Heart left ventricle (tissue), 16 donors: ENCODE measurements at regions not wholly inside any gene's neighbourhood (a gene's known extent, or its start where the extent isn't known, plus 50 kb on each side); places are given as distances from the start of the nearest gene placed in this dataset.

Experiments used
- ATAC-seq, 4 donors: fragments of 200-7000 bp; cut with Tn5 transposase; one replicate each; pipeline ENCODE4 v1.9.1; 2020 to 2022; ENCODE audit warnings: moderate library complexity in 4 of 4, mild to moderate bottlenecking in 3 of 4, moderate number of reproducible peaks in 1 of 4
- DNase-seq, 5 donors: peaks; one replicate each; pipeline ENCODE4 v3.0.0-alpha.2; 2020
- H3K27ac ChIP-seq, 12 donors: fragments of 200-600 bp; sonication (generic) in 4 of 12; one replicate each; pipeline versions ENCODE4 v1.5.0 to v1.8.0; 2016 to 2022; ENCODE audit warnings: mild to moderate bottlenecking in 2 of 12
- H3K27me3 ChIP-seq, 9 donors: fragments of 200-600 bp; sonication (generic) in 2 of 9; one replicate each; pipeline versions ENCODE4 v1.5.1 to v1.8.0; 2016 to 2022; ENCODE audit warnings: mild to moderate bottlenecking in 3 of 9
- H3K36me3 ChIP-seq, 9 donors: fragments of 200-600 bp; sonication (generic) in 2 of 9; one replicate each; pipeline versions ENCODE4 v1.5.0 to v1.8.0; 2018 to 2022; ENCODE audit warnings: mild to moderate bottlenecking in 2 of 9
- H3K4me1 ChIP-seq, 12 donors: fragments of 200-600 bp; sonication (generic) in 4 of 12; one replicate each; pipeline versions ENCODE4 v1.5.0 to v1.8.0; 2016 to 2022; ENCODE audit warnings: mild to moderate bottlenecking in 3 of 12
- H3K4me3 ChIP-seq, 12 donors: fragments of 200-600 bp; sonication (generic) in 4 of 12; one replicate each; pipeline versions ENCODE4 v1.5.0 to v1.8.0; 2017 to 2022; ENCODE audit warnings: mild to moderate bottlenecking in 9 of 12, moderate library complexity in 4 of 12
- H3K9me3 ChIP-seq, 12 donors: fragments of 200-600 bp; sonication (generic) in 4 of 12; one replicate each; pipeline versions ENCODE4 v1.5.0 to v1.8.0; 2016 to 2022; ENCODE audit warnings: mild to moderate bottlenecking in 1 of 12
- POLR2A ChIP-seq, 2 donors: fragments of 450-650 bp; IDR thresholded peaks; one replicate each; pipeline ENCODE4 v1.6.1; 2017; ENCODE audit warnings: antibody characterized with exemption in 2 of 2, mild to moderate bottlenecking in 2 of 2, moderate library complexity in 2 of 2
- WGBS, 4 donors: extraction: QIAGEN DNeasy Blood & Tissue Kit in 2 of 4; methylation state at CpG; one replicate each; pipeline versions ENCODE4 v1.1.5 to v1.1.7; 2013 to 2018; 5-methylcytosine and 5-hydroxymethylcytosine counted together
- intact Hi-C, 10 donors: fragments of 100-400 bp; cut with DNase I; formaldehyde crosslinking; loops; one replicate each; pipeline versions ENCODE4 v1.11.1 to v1.14.2; 2022
- TF ChIP-seq, protein P1 (sequence below), 12 donors: fragments of 200-600 bp; sonication (generic) in 4 of 12; IDR thresholded peaks; one replicate each; pipeline versions ENCODE4 v1.5.0 to v1.8.0; 2018 to 2022; ENCODE audit warnings: antibody characterized with exemption in 12 of 12, mild to moderate bottlenecking in 5 of 12
- donor health status: ischemic (EF 13 %, LVEDD 7.1; RV severe dilation, severe dysfunction).
- donor health status: healthy with polysubstance abuse.
- donor health status: DM: no; HTN: yes; CAD: no.
- donor health status: DM: no; HTN: no; CAD: no.
- donor health status: ischemic (EF 25% LVEDD 6.9; RV normal size, moderate dysfunction).
- donor health status: ischemic (EF 25% LVEDD 5.7; RV mildly dilated, moderate dysfunction).
- donor health status: healthy.
- donor health status: DM: yes; HTN: yes; CAD: no.
- donor health status: ischemic (EF 35%, LVEDD 5.7; RV mildly dilated, moderate dysfunction).
- donor health status: nonischemic (EF 11% LVEDD 7.7; RV severe dilation, severe dysfunction).
- donor health status: DM: yes; HTN: yes; CAD: no.
- donor health status: PGD.
- donor health status: ischemic (EF 29% LVEDD 5.4; RV normal size, mild dysfunction).
- donor health status: nonischemic (EF 23%, LVEDD 6.1; RV moderate dilation, normal function).

DNA sequence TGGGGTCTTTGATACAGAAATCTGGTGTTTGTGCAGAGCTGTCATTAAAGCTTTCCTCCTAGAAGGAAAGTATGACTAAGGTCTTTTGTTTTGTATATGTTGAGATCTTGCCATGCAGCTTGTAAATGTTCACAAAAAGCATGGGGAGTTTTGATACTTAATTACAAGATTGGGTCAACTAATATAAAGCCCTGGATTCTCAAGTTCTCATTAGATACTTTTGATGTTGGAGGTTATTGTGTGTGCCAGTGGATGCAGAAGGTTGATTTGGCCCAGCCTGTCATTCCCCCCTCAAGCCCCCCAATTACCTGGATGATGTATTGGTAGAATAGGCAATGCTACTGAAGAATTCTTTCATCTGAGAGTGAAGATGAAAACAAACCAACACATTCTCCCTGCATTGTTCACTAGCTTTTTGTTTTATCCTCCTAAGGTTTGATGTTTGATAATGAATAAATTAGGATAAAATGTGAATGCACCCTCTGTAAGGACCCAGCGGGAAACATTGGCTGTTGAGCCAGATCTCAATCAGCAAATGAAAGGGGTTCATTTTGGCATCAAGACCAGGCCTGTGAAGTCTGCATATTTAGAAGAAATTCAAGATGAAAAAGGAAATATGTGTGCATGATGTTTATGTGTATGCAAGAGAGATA is 61.9 kb upstream of the ADAMTS19 start:
- Histone ChIP-seq H3K4me3 (no peak overlapping the region), H3K4me1 (no peaks in the 10 kb centered on the region), H3K36me3 (no peaks in the 10 kb centered on the region), H3K27me3 (no peaks in the 10 kb centered on the region), H3K9me3 (no peaks in the 10 kb centered on the region), H3K27ac (no peak overlapping the region)
- intact Hi-C loops: loop anchor here in 1 of 10 donors (10.0 kb wide), 1 partner anchor 367 kb away; no protein-coding TSS in a partner anchor
- no peak for DNase-seq
- WGBS, 4 donors: 80 to 94% (median 84%) methylated on average over 1 of the region's 1 CpG
- TF ChIP-seq, protein P1, sequence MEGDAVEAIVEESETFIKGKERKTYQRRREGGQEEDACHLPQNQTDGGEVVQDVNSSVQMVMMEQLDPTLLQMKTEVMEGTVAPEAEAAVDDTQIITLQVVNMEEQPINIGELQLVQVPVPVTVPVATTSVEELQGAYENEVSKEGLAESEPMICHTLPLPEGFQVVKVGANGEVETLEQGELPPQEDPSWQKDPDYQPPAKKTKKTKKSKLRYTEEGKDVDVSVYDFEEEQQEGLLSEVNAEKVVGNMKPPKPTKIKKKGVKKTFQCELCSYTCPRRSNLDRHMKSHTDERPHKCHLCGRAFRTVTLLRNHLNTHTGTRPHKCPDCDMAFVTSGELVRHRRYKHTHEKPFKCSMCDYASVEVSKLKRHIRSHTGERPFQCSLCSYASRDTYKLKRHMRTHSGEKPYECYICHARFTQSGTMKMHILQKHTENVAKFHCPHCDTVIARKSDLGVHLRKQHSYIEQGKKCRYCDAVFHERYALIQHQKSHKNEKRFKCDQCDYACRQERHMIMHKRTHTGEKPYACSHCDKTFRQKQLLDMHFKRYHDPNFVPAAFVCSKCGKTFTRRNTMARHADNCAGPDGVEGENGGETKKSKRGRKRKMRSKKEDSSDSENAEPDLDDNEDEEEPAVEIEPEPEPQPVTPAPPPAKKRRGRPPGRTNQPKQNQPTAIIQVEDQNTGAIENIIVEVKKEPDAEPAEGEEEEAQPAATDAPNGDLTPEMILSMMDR (IDR thresholded peaks at IDR 0.05): no peak
- no peak for TF ChIP-seq POLR2A (IDR thresholded peaks at IDR 0.05)
- no peak for ATAC-seq

DNA sequence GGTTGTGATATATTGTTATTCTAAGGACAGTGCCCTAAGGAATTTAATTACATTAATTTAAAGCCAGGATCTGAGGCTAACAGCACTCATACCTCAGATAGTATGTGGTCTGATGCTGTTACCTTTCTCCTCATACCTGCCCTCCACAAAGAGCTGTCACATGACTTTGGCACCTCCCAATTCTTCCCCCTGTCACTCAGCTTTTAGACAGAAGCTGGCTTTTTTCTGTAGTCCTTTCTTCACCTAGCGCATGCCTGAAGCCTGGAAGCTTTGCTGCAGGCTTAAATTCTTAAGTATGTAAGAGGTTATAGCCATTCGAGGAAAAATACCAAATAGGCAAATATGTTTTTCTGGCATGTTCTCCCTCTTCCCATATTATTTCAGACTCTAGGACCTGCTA is 61.0 kb upstream of the ADAMTS19 start:
- no peak for TF ChIP-seq POLR2A (IDR thresholded peaks at IDR 0.05)
- TF ChIP-seq, protein P1 (IDR thresholded peaks at IDR 0.05): no peak
- no peak overlapping the region for H3K27ac ChIP-seq
- no peaks in the 10 kb centered on the region for H3K4me1 ChIP-seq
- H3K27me3 ChIP-seq: no peaks in the 10 kb centered on the region
- no peaks in the 10 kb centered on the region for H3K9me3 ChIP-seq
- 82 to 91% (median 84%) methylated on average over 2 of the region's 2 CpGs for WGBS, 4 donors
- H3K36me3 ChIP-seq: no peaks in the 10 kb centered on the region
- ATAC-seq (no peak), DNase-seq (no peak)
- H3K4me3 ChIP-seq: no peak overlapping the region
- intact Hi-C loops: loop anchor here in 1 of 10 donors (10.0 kb wide), 1 partner anchor 366 kb away; no protein-coding TSS in a partner anchor

DNA sequence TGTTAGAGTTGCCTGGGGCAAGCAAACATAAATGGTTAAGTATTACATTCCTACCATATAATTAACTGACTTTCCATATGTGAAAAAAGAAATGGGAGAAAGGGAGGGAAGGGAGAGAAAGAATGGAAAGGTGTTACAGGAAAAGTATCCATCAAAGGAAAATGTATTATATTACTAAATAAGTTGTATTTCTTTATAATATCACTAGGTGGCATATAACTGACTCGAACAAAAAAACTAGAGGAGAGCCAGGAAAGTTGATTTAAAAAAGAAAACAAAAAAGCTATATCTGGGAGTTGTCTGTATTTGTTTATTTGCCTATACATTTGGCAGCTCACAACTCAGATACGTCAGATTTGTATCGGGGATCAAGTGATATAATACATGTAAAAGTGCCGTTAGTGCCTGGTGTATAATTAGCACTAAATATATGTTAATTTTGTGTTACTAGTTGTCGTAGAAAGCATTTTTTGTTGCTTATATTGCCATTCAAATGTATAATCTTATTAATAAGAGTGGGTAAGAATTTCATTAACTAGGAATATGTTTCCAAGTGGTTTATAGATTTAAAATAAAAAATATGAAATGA is 59.6 kb upstream of the ADAMTS19 start:
- DNase-seq (no peak), ATAC-seq (no peak)
- intact Hi-C loops: loop anchor here in 1 of 10 donors (10.0 kb wide), 1 partner anchor 364 kb away; no protein-coding TSS in a partner anchor
- Histone ChIP-seq H3K27ac (no peak overlapping the region), H3K27me3 (no peaks in the 10 kb centered on the region), H3K9me3 (no peaks in the 10 kb centered on the region), H3K36me3 (no peaks in the 10 kb centered on the region), H3K4me3 (no peak overlapping the region), H3K4me1 (no peaks in the 10 kb centered on the region)
- 51 to 60% (median 57%) methylated on average over 5 of the region's 5 CpGs for WGBS, 4 donors
- TF ChIP-seq, protein P1 (IDR thresholded peaks at IDR 0.05): peak in 8 of 12 donors; percentile 7 to 34 (median 27)
- TF ChIP-seq POLR2A (IDR thresholded peaks at IDR 0.05): no peak

DNA sequence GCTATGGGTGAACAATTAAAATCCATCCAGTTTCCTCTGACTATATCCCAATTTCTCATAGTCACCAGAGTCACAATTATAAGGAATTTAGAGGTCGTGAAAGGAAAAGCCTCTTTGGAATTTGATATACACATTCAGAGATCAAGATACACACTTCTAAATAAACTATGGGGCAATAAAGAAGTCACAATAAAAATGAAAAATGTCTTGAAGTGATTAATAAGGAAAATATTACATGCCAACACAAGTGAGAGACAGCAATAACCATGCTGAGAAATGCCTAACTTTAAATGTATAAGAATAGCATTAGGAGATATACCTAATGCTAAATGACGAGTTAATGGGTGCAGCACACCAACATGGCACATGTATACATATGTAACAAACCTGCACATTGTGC is 54.9 kb upstream of the ADAMTS19 start:
- TF ChIP-seq POLR2A (IDR thresholded peaks at IDR 0.05): no peak
- TF ChIP-seq, protein P1 (IDR thresholded peaks at IDR 0.05): no peak
- no peaks in the 10 kb centered on the region for H3K9me3 ChIP-seq
- H3K36me3 ChIP-seq: no peaks in the 10 kb centered on the region
- ATAC-seq (no peak), DNase-seq (no peak)
- H3K27ac ChIP-seq: no peak overlapping the region
- WGBS, 4 donors: 68 to 75% (median 71%) methylated on average over 2 of the region's 2 CpGs
- intact Hi-C loops: loop anchor here in 2 of 10 donors (2.0 to 10.0 kb wide), 2 partner anchors 16 to 360 kb away; no protein-coding TSS in a partner anchor
- no peaks in the 10 kb centered on the region for H3K4me1 ChIP-seq
- peaks cover 0 to 4% (median 0%) of the 10 kb centered on the region in 9 donors for H3K27me3 ChIP-seq
- no peak overlapping the region for H3K4me3 ChIP-seq
